ENCODE measurements at regions not wholly inside any gene's neighbourhood (a gene's known extent, or its start where the extent isn't known, plus 50 kb on each side); places are given as distances from the start of the nearest gene placed in this dataset.

GRCh38 chr10:3961082-3961481, 176.1 kb upstream of the KLF6 start:
- no peaks in the 10 kb centered on the region for H4K20me1 ChIP-seq (ENCODE audit: control insufficient read depth, extremely low read depth, insufficient read depth, low read length)
- DNase-seq (ENCODE audit: low read depth, low spot score) (no peak), FAIRE-seq (no peak)
- H3K9me1 ChIP-seq (ENCODE audit: control insufficient read depth, extremely low read depth, insufficient read depth, low read length) = no peaks in the 10 kb centered on the region
- no peak overlapping the region for H2AFZ ChIP-seq (ENCODE audit: control insufficient read depth, low read length)
- H3K27ac ChIP-seq (ENCODE audit: control insufficient read depth, insufficient read depth, low read length) = no peak overlapping the region
- H3K9me3 ChIP-seq (ENCODE audit: control insufficient read depth, low read depth, low read length) = no peaks in the 10 kb centered on the region
- no peak overlapping the region for H3K9ac ChIP-seq (ENCODE audit: control insufficient read depth, extremely low read depth, insufficient read depth, low read length)
- dilution Hi-C loops (cut with MboI; ENCODE audit: extremely low pct_ligation_motif_present, low sequenced_read_pairs) = no loop called here
- no peak overlapping the region for H3K4me3 ChIP-seq (ENCODE audit: control insufficient read depth in 2 of 3, extremely low read depth in 1 of 3, insufficient read depth in 2 of 3, low read depth in 1 of 3, low read length in 3 of 3)
- no peaks in the 10 kb centered on the region for H3K79me2 ChIP-seq (ENCODE audit: control insufficient read depth, insufficient read depth, low read length)
- H3K27me3 ChIP-seq (ENCODE audit: control insufficient read depth, extremely low read depth, insufficient read depth, low read length) = no peaks in the 10 kb centered on the region
- TF ChIP-seq CTCF (optimal IDR thresholded peaks at IDR 0.05 in 1 of 3, IDR thresholded peaks at IDR 0.05 in 1 of 3, conservative IDR thresholded peaks at IDR 0.05 in 1 of 3; ENCODE audit: extremely low read depth in 1 of 3, insufficient read depth in 2 of 3, low read length in 3 of 3) (no peak), EZH2 (IDR thresholded peaks at IDR 0.05; ENCODE audit: low read length) (no peak)
- H3K4me2 ChIP-seq (ENCODE audit: control insufficient read depth, extremely low read depth, insufficient read depth, low read depth, low read length) = no peak overlapping the region
- no peaks in the 10 kb centered on the region for H3K36me3 ChIP-seq (ENCODE audit: control insufficient read depth in 2 of 2, extremely low read depth in 1 of 2, insufficient read depth in 2 of 2, low read length in 2 of 2)
- H3K4me1 ChIP-seq (ENCODE audit: control insufficient read depth, extremely low read depth, insufficient read depth, low read length) = peaks cover 6% of the 10 kb centered on the region

DNA sequence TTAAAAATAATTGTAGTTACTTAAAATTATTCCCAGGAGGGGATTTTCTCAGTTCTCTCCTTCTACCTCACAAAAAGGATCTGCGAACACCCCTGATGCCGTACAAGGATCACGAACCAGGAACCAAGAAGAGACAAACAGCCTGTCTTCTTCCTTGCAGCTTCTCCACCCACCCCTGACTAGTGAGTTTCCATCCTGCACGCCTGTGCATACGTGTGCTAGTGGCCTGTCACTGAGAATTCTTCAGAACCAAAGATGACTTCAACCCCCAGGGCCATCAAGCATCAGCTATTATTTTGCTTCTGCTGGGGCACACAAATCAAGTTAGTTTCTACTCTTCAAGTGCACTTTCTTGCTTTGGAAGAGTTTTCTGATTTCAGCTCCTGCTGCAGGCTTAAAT, 175.5 kb upstream of the KLF6 start:
- Histone ChIP-seq H3K36me3 (ENCODE audit: control insufficient read depth in 2 of 2, extremely low read depth in 1 of 2, insufficient read depth in 2 of 2, low read length in 2 of 2) (no peaks in the 10 kb centered on the region), H3K27ac (ENCODE audit: control insufficient read depth, insufficient read depth, low read length) (no peak overlapping the region), H4K20me1 (ENCODE audit: control insufficient read depth, extremely low read depth, insufficient read depth, low read length) (no peaks in the 10 kb centered on the region), H3K9me3 (ENCODE audit: control insufficient read depth, low read depth, low read length) (no peaks in the 10 kb centered on the region), H3K27me3 (ENCODE audit: control insufficient read depth, extremely low read depth, insufficient read depth, low read length) (no peaks in the 10 kb centered on the region), H3K79me2 (ENCODE audit: control insufficient read depth, insufficient read depth, low read length) (no peaks in the 10 kb centered on the region), H2AFZ (ENCODE audit: control insufficient read depth, low read length) (no peak overlapping the region), H3K9ac (ENCODE audit: control insufficient read depth, extremely low read depth, insufficient read depth, low read length) (no peak overlapping the region), H3K4me1 (ENCODE audit: control insufficient read depth, extremely low read depth, insufficient read depth, low read length) (peaks cover 6% of the 10 kb centered on the region), H3K9me1 (ENCODE audit: control insufficient read depth, extremely low read depth, insufficient read depth, low read length) (no peaks in the 10 kb centered on the region), H3K4me3 (ENCODE audit: control insufficient read depth in 2 of 3, extremely low read depth in 1 of 3, insufficient read depth in 2 of 3, low read depth in 1 of 3, low read length in 3 of 3) (no peak overlapping the region), H3K4me2 (ENCODE audit: control insufficient read depth, extremely low read depth, insufficient read depth, low read depth, low read length) (no peak overlapping the region)
- no peak for TF ChIP-seq CTCF (optimal IDR thresholded peaks at IDR 0.05 in 1 of 3, IDR thresholded peaks at IDR 0.05 in 1 of 3, conservative IDR thresholded peaks at IDR 0.05 in 1 of 3; ENCODE audit: extremely low read depth in 1 of 3, insufficient read depth in 2 of 3, low read length in 3 of 3)
- no peak for TF ChIP-seq EZH2 (IDR thresholded peaks at IDR 0.05; ENCODE audit: low read length)
- DNase-seq (ENCODE audit: low read depth, low spot score) = no peak
- dilution Hi-C loops (cut with MboI; ENCODE audit: extremely low pct_ligation_motif_present, low sequenced_read_pairs) = no loop called here
- FAIRE-seq = no peak

Measured in keratinocyte (primary cell).